Endothelial cell of umbilical vein (primary cell): ENCODE measurements at regions not wholly inside any gene's neighbourhood (a gene's known extent, or its start where the extent isn't known, plus 50 kb on each side); places are given as distances from the start of the nearest gene placed in this dataset.

Experiments
- BruUV-seq: library from RNA; stranded (reverse); fragments of 400-500 nt; replicated peaks from 2 replicates; lab custom pipeline; 2021; lab: Mats Ljungman, UMichigan
- CTCF ChIA-PET: fragments of 300-600, 350-600 bp; sonication (Branson Sonifier 250); formaldehyde crosslinking; loops from one replicate; lab custom pipeline; 2021; ENCODE audit warnings: antibody characterized with exemption, inconsistent platforms; lab: Charles Lee
- POLR2A ChIA-PET: fragments of 300-600, 350-600 bp; sonication (Branson Sonifier 250); formaldehyde crosslinking; loops from one replicate; lab custom pipeline; 2021; ENCODE audit warnings: antibody characterized with exemption, inconsistent platforms; lab: Charles Lee
- DNase-seq: peaks from one replicate; pipeline ENCODE4 v3.0.0-alpha.2; 2011; ENCODE audit warnings: low read depth, low spot score
- FAIRE-seq: peaks from 2 replicates; lab custom pipeline; 2011; peaks lifted over from hg19 to GRCh38; lab: Jason Lieb, UNC
- H2AFZ ChIP-seq: 2 replicates; pipeline ENCODE4 v1.6.0; 2012; ENCODE audit warnings: low read depth, low read length, control low read depth, inconsistent platforms
- H3K27ac ChIP-seq: 2 replicates; pipeline ENCODE4 v1.5.1; 2011; ENCODE audit warnings: low read depth, mild to moderate bottlenecking, control low read depth, low read length, moderate library complexity; ENCODE audit not compliant: insufficient read depth
- H3K27me3 ChIP-seq, 2 experiments: 2 replicates each; pipeline versions ENCODE4 v1.6.0 to v1.6.1; 2011; ENCODE audit warnings: low read length in 2 of 2, mixed read lengths in 1 of 2; ENCODE audit not compliant: control insufficient read depth in 2 of 2, insufficient read depth in 2 of 2
- H3K36me3 ChIP-seq, 2 experiments: 2 replicates in 1 of 2; 3 replicates in 1 of 2; pipeline ENCODE4 v1.5.1; 2011; ENCODE audit warnings: low read length in 2 of 2, mild to moderate bottlenecking in 1 of 2, moderate library complexity in 1 of 2; ENCODE audit not compliant: control insufficient read depth in 2 of 2, insufficient read depth in 2 of 2; ENCODE audit errors: extremely low read depth in 1 of 2
- H3K4me1 ChIP-seq: 3 replicates; pipeline ENCODE4 v1.5.1; 2011; ENCODE audit warnings: mild to moderate bottlenecking, low read length; ENCODE audit not compliant: control insufficient read depth, insufficient read depth; ENCODE audit errors: extremely low read depth
- H3K4me2 ChIP-seq: 2 replicates; pipeline ENCODE4 v1.6.1; 2011; ENCODE audit warnings: low read length, control low read depth, mixed read lengths; ENCODE audit not compliant: insufficient read depth
- H3K4me3 ChIP-seq, 3 experiments: fragments of 200-600 bp in 1 of 3; sonication (generic), shearing (Covaris generic) in 1 of 3; replicated peaks in 1 of 3; 2 replicates each; pipeline ENCODE4 v1.5.1; 2011 to 2016; ENCODE audit warnings: control low read depth in 3 of 3, low read length in 3 of 3, mild to moderate bottlenecking in 2 of 3, inconsistent platforms in 1 of 3, low read depth in 1 of 3, moderate library complexity in 1 of 3; ENCODE audit not compliant: insufficient read depth in 1 of 3
- H3K79me2 ChIP-seq: 2 replicates; pipeline ENCODE4 v1.6.0; 2012; ENCODE audit warnings: low read length, inconsistent platforms; ENCODE audit not compliant: control insufficient read depth, insufficient read depth
- H3K9ac ChIP-seq: replicated peaks from 2 replicates; pipeline ENCODE3; 2011; ENCODE audit warnings: low read length, control low read depth; ENCODE audit not compliant: insufficient read depth; ENCODE audit errors: extremely low read depth
- H3K9me1 ChIP-seq: replicated peaks from 3 replicates; pipeline ENCODE4 v1.6.0; 2011; ENCODE audit warnings: mild to moderate bottlenecking, low read length; ENCODE audit not compliant: control insufficient read depth, insufficient read depth; ENCODE audit errors: extremely low read depth
- H3K9me3 ChIP-seq: replicated peaks from 2 replicates; pipeline ENCODE4 v1.5.1; 2012; ENCODE audit warnings: low read length, inconsistent platforms; ENCODE audit not compliant: control insufficient read depth, insufficient read depth
- H4K20me1 ChIP-seq: replicated peaks from 2 replicates; pipeline ENCODE3; 2011; ENCODE audit warnings: mild to moderate bottlenecking, low read length; ENCODE audit not compliant: control insufficient read depth, insufficient read depth; ENCODE audit errors: extremely low read depth
- CTCF ChIP-seq, 2 donors: IDR thresholded peaks; 1 replicate in 1 of 2; 2 replicates in 1 of 2; pipeline ENCODE4 v1.5.1; 2011; ENCODE audit warnings: low read length in 2 of 2, mild to moderate bottlenecking in 2 of 2, moderate library complexity in 2 of 2, control low read depth in 1 of 2, inconsistent platforms in 1 of 2, low read depth in 1 of 2; ENCODE audit not compliant: insufficient read depth in 1 of 2; ENCODE audit errors: extremely low read depth in 1 of 2
- EZH2 ChIP-seq: IDR thresholded peaks from 2 replicates; pipeline ENCODE4 v1.6.1; 2012; ENCODE audit warnings: borderline replicate concordance, low read depth, mild to moderate bottlenecking, moderate library complexity, low read length, inconsistent platforms; ENCODE audit not compliant: severe bottlenecking
- FOS ChIP-seq: IDR thresholded peaks from 2 replicates; pipeline ENCODE4 v1.6.1; 2011; ENCODE audit warnings: mild to moderate bottlenecking, low read length, moderate library complexity, borderline replicate concordance; ENCODE audit not compliant: insufficient read depth
- GATA2 ChIP-seq: IDR thresholded peaks from 2 replicates; pipeline ENCODE4 v1.7.0; 2011; ENCODE audit warnings: low read depth, mild to moderate bottlenecking, moderate library complexity, mixed read lengths, low read length; ENCODE audit not compliant: insufficient read length, insufficient read depth
- JUN ChIP-seq: IDR thresholded peaks from 2 replicates; pipeline ENCODE4 v1.6.1; 2011; ENCODE audit warnings: borderline replicate concordance, low read depth; ENCODE audit not compliant: insufficient read length, insufficient read depth
- MAX ChIP-seq: IDR thresholded peaks from 2 replicates; pipeline ENCODE4 v1.6.1; 2011; ENCODE audit not compliant: insufficient read depth, insufficient read length
- MYC ChIP-seq: IDR thresholded peaks from one replicate; pipeline ENCODE4 v1.6.1; 2011; ENCODE audit warnings: mild to moderate bottlenecking, low read depth, low read length
- POLR2A ChIP-seq: IDR thresholded peaks from 2 replicates; pipeline ENCODE4 v1.6.1; 2012; ENCODE audit warnings: low read depth, mild to moderate bottlenecking, control low read depth, low read length
- POLR2AphosphoS5 ChIP-seq: IDR thresholded peaks from 2 replicates; pipeline ENCODE4 v1.6.1; 2012; ENCODE audit warnings: low read depth, mild to moderate bottlenecking, control low read depth, low read length, moderate library complexity; ENCODE audit not compliant: insufficient read depth
- dilution Hi-C: fragments of 300-500 bp; cut with MboI; formaldehyde crosslinking; loops from one replicate; pipeline ENCODE4 v1.15.0; 2019; ENCODE audit warnings: low sequenced_read_pairs; ENCODE audit not compliant: extremely low pct_ligation_motif_present
- intact Hi-C: fragments of 100-400 bp; cut with micrococcal nuclease; formaldehyde crosslinking; loops from one replicate; pipeline ENCODE4 v1.10.0; 2022

GRCh38 chr5:91252916-91253315, 130.2 kb downstream of the ARRDC3 start:
- BruUV-seq = no TSS peak
- no peaks in the 10 kb centered on the region for H3K79me2 ChIP-seq
- dilution Hi-C loops (no loop called here), intact Hi-C loops (no loop called here)
- no peaks in the 10 kb centered on the region for H3K4me1 ChIP-seq
- ChIA-PET CTCF (no interaction called here), POLR2A (no interaction called here)
- DNase-seq (no peak), FAIRE-seq (no peak)
- no peaks in the 10 kb centered on the region for H3K36me3 ChIP-seq
- no peaks in the 10 kb centered on the region for H3K9me1 ChIP-seq
- H3K27ac ChIP-seq = no peak overlapping the region
- no peak overlapping the region for H3K4me2 ChIP-seq
- no peaks in the 10 kb centered on the region for H3K27me3 ChIP-seq
- TF ChIP-seq FOS = no peak
- no peak for TF ChIP-seq MYC
- no peak for TF ChIP-seq MAX
- no peak for TF ChIP-seq POLR2A
- TF ChIP-seq POLR2AphosphoS5 = no peak
- TF ChIP-seq CTCF (IDR thresholded peaks at IDR 0.05; ENCODE audit: extremely low read depth in 1 of 2, insufficient read depth in 1 of 2, low read depth in 1 of 2, low read length in 2 of 2) = no peak
- TF ChIP-seq GATA2 = no peak
- TF ChIP-seq EZH2 = no peak
- no peak for TF ChIP-seq JUN
- H3K9me3 ChIP-seq = no peaks in the 10 kb centered on the region
- H3K4me3 ChIP-seq = no peak overlapping the region
- H4K20me1 ChIP-seq = no peaks in the 10 kb centered on the region
- H3K9ac ChIP-seq = no peak overlapping the region
- H2AFZ ChIP-seq = no peak overlapping the region
